Thoracic aorta (tissue), 2 donors: ENCODE measurements at regions not wholly inside any gene's neighbourhood (a gene's known extent, or its start where the extent isn't known, plus 50 kb on each side); places are given as distances from the start of the nearest gene placed in this dataset.

Source experiments
- ATAC-seq: fragments of 150-250 bp; one replicate; pipeline ENCODE4 v1.8.0; 2017; ENCODE audit warnings: low read depth; ENCODE audit not compliant: insufficient number of reproducible peaks, low FRiP score
- DNase-seq: peaks from one replicate; pipeline ENCODE4 v3.0.0-alpha.2; 2020; ENCODE audit warnings: low spot score
- H3K27ac ChIP-seq, 2 donors: fragments of 200-600 bp; sonication (generic); 1 replicate in 1 of 2; 2 replicates in 1 of 2; pipeline ENCODE4 v1.5.1; 2016; ENCODE audit warnings: mild to moderate bottlenecking in 2 of 2, moderate library complexity in 2 of 2
- H3K27me3 ChIP-seq: fragments of 200-600 bp; sonication (generic); replicated peaks from 2 replicates; pipeline ENCODE4 v1.6.0; 2016; ENCODE audit warnings: mild to moderate bottlenecking; ENCODE audit not compliant: insufficient read depth
- H3K36me3 ChIP-seq: fragments of 200-600 bp; sonication (generic); one replicate; pipeline ENCODE4 v1.5.1; 2016
- H3K4me1 ChIP-seq, 2 donors: fragments of 200-600 bp; sonication (generic); 1 replicate in 1 of 2; 2 replicates in 1 of 2; pipeline versions ENCODE4 v1.5.1 to v1.6.0; 2016; ENCODE audit warnings: low read depth in 2 of 2, mild to moderate bottlenecking in 1 of 2; ENCODE audit not compliant: control insufficient read depth in 1 of 2
- H3K4me3 ChIP-seq: fragments of 200-600 bp; sonication (generic); 2 replicates; pipeline ENCODE4 v1.5.1; 2016; ENCODE audit warnings: mild to moderate bottlenecking
- H3K9me3 ChIP-seq: fragments of 200-600 bp; sonication (generic); 2 replicates; pipeline ENCODE4 v1.5.1; 2016
- TF ChIP-seq, protein P1 (sequence below): fragments of 200-600 bp; sonication (generic); IDR thresholded peaks from one replicate; pipeline ENCODE4 v1.5.1; 2019; ENCODE audit warnings: antibody characterized with exemption

DNA sequence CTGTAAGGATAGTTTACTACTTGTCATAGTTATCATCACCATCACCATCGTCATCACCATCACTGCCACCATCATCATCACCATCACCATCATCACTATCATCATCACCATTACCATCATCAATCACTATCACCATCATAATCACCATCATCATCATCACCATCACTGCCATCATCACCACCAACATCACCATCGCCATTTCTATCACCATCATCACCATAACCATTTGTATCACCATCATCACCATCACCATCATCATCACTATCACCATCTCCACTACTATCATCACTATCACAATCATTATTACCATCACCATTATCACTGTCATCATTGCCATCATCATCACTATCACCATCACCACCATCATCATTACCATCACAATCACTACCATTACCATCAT, 655.5 kb upstream of the DEFB115 start:
- no peaks in the 10 kb centered on the region for H3K4me1 ChIP-seq

DNA sequence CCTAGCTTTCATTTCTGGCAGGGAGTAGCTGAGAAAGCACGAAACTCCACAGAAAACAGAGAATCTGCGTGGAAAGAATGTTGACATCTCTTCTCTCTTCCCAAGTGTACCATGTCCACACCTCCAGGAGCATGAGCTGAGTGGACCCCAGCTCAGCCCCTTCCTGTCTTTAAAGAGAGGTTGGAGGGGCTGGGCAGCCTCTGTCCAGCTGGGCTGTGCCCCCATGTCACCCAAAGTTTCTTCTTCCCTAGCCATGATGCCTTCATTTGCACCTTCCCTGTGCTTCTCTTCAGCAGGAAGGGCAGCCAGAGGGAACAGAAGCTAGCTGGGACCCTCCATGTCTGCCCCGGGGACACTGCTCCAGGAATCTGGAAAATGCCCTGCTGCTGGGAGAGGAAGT, 655.0 kb upstream of the DEFB115 start:
- Histone ChIP-seq H3K27ac (no peak overlapping the region), H3K9me3 (no peaks in the 10 kb centered on the region), H3K27me3 (no peaks in the 10 kb centered on the region), H3K36me3 (no peaks in the 10 kb centered on the region), H3K4me1 (no peaks in the 10 kb centered on the region), H3K4me3 (no peak overlapping the region)
- DNase-seq = no peak
- TF ChIP-seq, protein P1, sequence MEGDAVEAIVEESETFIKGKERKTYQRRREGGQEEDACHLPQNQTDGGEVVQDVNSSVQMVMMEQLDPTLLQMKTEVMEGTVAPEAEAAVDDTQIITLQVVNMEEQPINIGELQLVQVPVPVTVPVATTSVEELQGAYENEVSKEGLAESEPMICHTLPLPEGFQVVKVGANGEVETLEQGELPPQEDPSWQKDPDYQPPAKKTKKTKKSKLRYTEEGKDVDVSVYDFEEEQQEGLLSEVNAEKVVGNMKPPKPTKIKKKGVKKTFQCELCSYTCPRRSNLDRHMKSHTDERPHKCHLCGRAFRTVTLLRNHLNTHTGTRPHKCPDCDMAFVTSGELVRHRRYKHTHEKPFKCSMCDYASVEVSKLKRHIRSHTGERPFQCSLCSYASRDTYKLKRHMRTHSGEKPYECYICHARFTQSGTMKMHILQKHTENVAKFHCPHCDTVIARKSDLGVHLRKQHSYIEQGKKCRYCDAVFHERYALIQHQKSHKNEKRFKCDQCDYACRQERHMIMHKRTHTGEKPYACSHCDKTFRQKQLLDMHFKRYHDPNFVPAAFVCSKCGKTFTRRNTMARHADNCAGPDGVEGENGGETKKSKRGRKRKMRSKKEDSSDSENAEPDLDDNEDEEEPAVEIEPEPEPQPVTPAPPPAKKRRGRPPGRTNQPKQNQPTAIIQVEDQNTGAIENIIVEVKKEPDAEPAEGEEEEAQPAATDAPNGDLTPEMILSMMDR = no peak
- no peak for ATAC-seq

More for the DNA sequence above, 655.5 kb upstream of the DEFB115 start:
- no peaks in the 10 kb centered on the region for H3K27me3 ChIP-seq
- ATAC-seq = no peak
- DNase-seq = no peak
- no peaks in the 10 kb centered on the region for H3K9me3 ChIP-seq
- H3K36me3 ChIP-seq = no peaks in the 10 kb centered on the region
- H3K27ac ChIP-seq = no peak overlapping the region
- TF ChIP-seq, protein P1 = no peak
- no peak overlapping the region for H3K4me3 ChIP-seq

- H3K4me3 ChIP-seq = no peak overlapping the region
- TF ChIP-seq, protein P1 = no peak
- DNase-seq = no peak
- no peaks in the 10 kb centered on the region for H3K27me3 ChIP-seq
- H3K27ac ChIP-seq = no peak overlapping the region
- H3K9me3 ChIP-seq = no peaks in the 10 kb centered on the region
- no peaks in the 10 kb centered on the region for H3K4me1 ChIP-seq
- H3K36me3 ChIP-seq = no peaks in the 10 kb centered on the region
- no peak for ATAC-seq
These were observed 650.5 kb upstream of the DEFB115 start for GRCh38 chr20:30606990-30607389.

- H3K36me3 ChIP-seq = no peaks in the 10 kb centered on the region
- TF ChIP-seq, protein P1 = no peak
- H3K4me3 ChIP-seq = no peak overlapping the region
- no peaks in the 10 kb centered on the region for H3K27me3 ChIP-seq
- ATAC-seq (no peak), DNase-seq (no peak)
- H3K27ac ChIP-seq = no peak overlapping the region
- H3K9me3 ChIP-seq = no peaks in the 10 kb centered on the region
- no peaks in the 10 kb centered on the region for H3K4me1 ChIP-seq
These were observed 647.3 kb upstream of the DEFB115 start for GRCh38 chr20:30610029-30610693.

DNA sequence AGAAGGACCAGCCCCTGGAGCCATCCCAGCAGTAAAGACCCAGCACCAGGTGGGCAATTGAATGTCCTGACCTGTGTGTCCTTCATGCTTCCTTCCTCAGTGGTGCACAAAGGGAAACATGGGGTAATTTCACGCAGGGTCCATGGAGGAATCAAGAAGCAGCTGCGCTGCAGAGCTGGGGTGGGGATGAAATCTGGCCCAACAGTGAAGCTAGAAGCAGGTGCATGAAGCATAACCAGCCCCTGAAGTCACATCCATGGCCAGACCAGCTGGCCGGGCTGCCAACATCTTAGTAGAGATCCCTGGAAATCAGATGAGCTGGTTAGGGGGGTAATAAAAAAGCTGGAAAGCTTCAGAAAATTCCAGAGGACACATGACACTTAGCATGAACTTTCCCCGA, 646.7 kb upstream of the DEFB115 start:
- H3K36me3 ChIP-seq = no peaks in the 10 kb centered on the region

More for the DNA sequence above, 646.7 kb upstream of the DEFB115 start:
- H3K27me3 ChIP-seq = no peaks in the 10 kb centered on the region
- no peaks in the 10 kb centered on the region for H3K4me1 ChIP-seq
- H3K9me3 ChIP-seq = no peaks in the 10 kb centered on the region
- H3K27ac ChIP-seq = no peak overlapping the region
- H3K4me3 ChIP-seq = no peak overlapping the region
- no peak for DNase-seq
- no peak for ATAC-seq
- TF ChIP-seq, protein P1 = no peak
